H9 (cell line): ENCODE measurements at regions not wholly inside any gene's neighbourhood (a gene's known extent, or its start where the extent isn't known, plus 50 kb on each side); places are given as distances from the start of the nearest gene placed in this dataset.

Experiments used
- DNase-seq: peaks from one replicate; pipeline ENCODE4 v3.0.0-alpha.2; 2017
- H2AFZ ChIP-seq: one replicate; pipeline ENCODE4 v1.6.1; 2013; ENCODE audit warnings: mild to moderate bottlenecking, low read length, control low read depth, moderate library complexity
- H2AK5ac ChIP-seq: 2 replicates; pipeline ENCODE4 v1.6.1; 2013; ENCODE audit warnings: low read length, control low read depth, mixed read lengths; ENCODE audit not compliant: insufficient read length
- H2BK120ac ChIP-seq: one replicate; pipeline ENCODE4 v1.6.1; 2013; ENCODE audit warnings: low read depth, mild to moderate bottlenecking, low read length, control low read depth, inconsistent platforms; ENCODE audit not compliant: poor library complexity, severe bottlenecking
- H2BK12ac ChIP-seq: 2 replicates; pipeline ENCODE4 v1.6.1; 2013; ENCODE audit warnings: low read length, control low read depth, mixed read lengths, low read depth; ENCODE audit not compliant: insufficient read length
- H2BK15ac ChIP-seq: 2 replicates; pipeline ENCODE4 v1.6.1; 2013; ENCODE audit warnings: low read depth, low read length, control low read depth
- H2BK20ac ChIP-seq: one replicate; pipeline ENCODE4 v1.6.1; 2013; ENCODE audit warnings: low read depth, mild to moderate bottlenecking, low read length, control low read depth, inconsistent platforms; ENCODE audit not compliant: poor library complexity, severe bottlenecking
- H2BK5ac ChIP-seq: 2 replicates; pipeline ENCODE4 v1.6.1; 2013; ENCODE audit warnings: low read length, control low read depth, mixed read lengths; ENCODE audit not compliant: insufficient read length
- H3K14ac ChIP-seq: 2 replicates; pipeline ENCODE4 v1.6.1; 2013; ENCODE audit warnings: low read length, control low read depth; ENCODE audit not compliant: insufficient read depth
- H3K18ac ChIP-seq: 2 replicates; pipeline ENCODE4 v1.6.1; 2013; ENCODE audit warnings: low read depth, mild to moderate bottlenecking, mixed read lengths, low read length, control low read depth; ENCODE audit not compliant: insufficient read length
- H3K23ac ChIP-seq: 2 replicates; pipeline ENCODE4 v1.6.1; 2013; ENCODE audit warnings: low read length, control low read depth, mixed read lengths, low read depth; ENCODE audit not compliant: insufficient read length
- H3K23me2 ChIP-seq: 2 replicates; pipeline ENCODE4 v1.6.1; 2013; ENCODE audit warnings: low read depth, mild to moderate bottlenecking, mixed read lengths, low read length, control low read depth; ENCODE audit not compliant: insufficient read length, poor library complexity, severe bottlenecking
- H3K27ac ChIP-seq: 2 replicates; pipeline ENCODE4 v1.5.1; 2013; ENCODE audit warnings: low read length, control low read depth, mixed read lengths, low read depth; ENCODE audit not compliant: insufficient read length
- H3K27me3 ChIP-seq: 2 replicates; pipeline ENCODE4 v1.6.1; 2013; ENCODE audit warnings: low read length, control low read depth, inconsistent platforms; ENCODE audit not compliant: insufficient read depth
- H3K4ac ChIP-seq: 2 replicates; pipeline ENCODE4 v1.6.1; 2013; ENCODE audit warnings: low read depth, mild to moderate bottlenecking, control low read depth, inconsistent platforms, low read length, moderate library complexity
- H3K4me1 ChIP-seq: 2 replicates; pipeline ENCODE4 v1.6.1; 2013; ENCODE audit warnings: low read length, control low read depth, inconsistent platforms; ENCODE audit not compliant: insufficient read depth
- H3K4me2 ChIP-seq: 2 replicates; pipeline ENCODE4 v1.6.1; 2013; ENCODE audit warnings: low read length, control low read depth, mixed read lengths; ENCODE audit not compliant: insufficient read length, insufficient read depth
- H3K56ac ChIP-seq: 2 replicates; pipeline ENCODE4 v1.6.1; 2013; ENCODE audit warnings: low read depth, mild to moderate bottlenecking, mixed read lengths, low read length, control low read depth; ENCODE audit not compliant: insufficient read length
- H3K79me1 ChIP-seq: 2 replicates; pipeline ENCODE4 v1.6.1; 2013; ENCODE audit warnings: low read depth, mild to moderate bottlenecking, moderate library complexity, low read length, control low read depth, inconsistent platforms; ENCODE audit not compliant: insufficient read depth, poor library complexity, severe bottlenecking
- H3K79me2 ChIP-seq: 2 replicates; pipeline ENCODE4 v1.6.1; 2013; ENCODE audit warnings: low read length, control low read depth, inconsistent platforms; ENCODE audit not compliant: insufficient read depth
- H3K9ac ChIP-seq: 2 replicates; pipeline ENCODE4 v1.6.1; 2013; ENCODE audit warnings: low read length, control low read depth, mixed read lengths; ENCODE audit not compliant: insufficient read length; ENCODE audit errors: extremely low read depth
- H3K9me3 ChIP-seq: one replicate; pipeline ENCODE4 v1.6.1; 2013; ENCODE audit warnings: low read depth, low read length, inconsistent platforms; ENCODE audit not compliant: control insufficient read depth
- H3T11ph ChIP-seq: one replicate; pipeline ENCODE4 v1.6.1; 2013; ENCODE audit warnings: mild to moderate bottlenecking, low read length, control low read depth, inconsistent platforms
- H4K20me1 ChIP-seq: one replicate; pipeline ENCODE4 v1.6.1; 2013; ENCODE audit not compliant: control insufficient read depth, insufficient read length, insufficient read depth
- H4K5ac ChIP-seq: 2 replicates; pipeline ENCODE4 v1.6.1; 2013; ENCODE audit warnings: low read depth, mild to moderate bottlenecking, mixed read lengths, low read length, control low read depth; ENCODE audit not compliant: insufficient read length
- H4K8ac ChIP-seq: replicated peaks from 2 replicates; pipeline ENCODE4 v1.6.1; 2013; ENCODE audit warnings: low read length, control low read depth, mixed read lengths, low read depth; ENCODE audit not compliant: insufficient read length
- H4K91ac ChIP-seq: 2 replicates; pipeline ENCODE4 v1.6.1; 2013; ENCODE audit warnings: low read depth, mild to moderate bottlenecking, moderate library complexity, mixed read lengths, low read length, control low read depth; ENCODE audit not compliant: insufficient read length
- H3K27ac Mint-ChIP-seq, 3 experiments: 2 replicates in 2 of 3; 3 replicates in 1 of 3; pipeline ENCODE4 v1.8.0; 2020 to 2021; ENCODE audit warnings: mixed read lengths in 3 of 3, mild to moderate bottlenecking in 1 of 3, moderate library complexity in 1 of 3
- H3K27me3 Mint-ChIP-seq: 2 replicates; pipeline ENCODE4 v1.8.0; 2021; ENCODE audit warnings: low read depth, mild to moderate bottlenecking, moderate library complexity, mixed read lengths
- H3K36me3 Mint-ChIP-seq, 3 experiments: 2 replicates in 2 of 3; 3 replicates in 1 of 3; pipeline ENCODE4 v1.8.0; 2020 to 2021; ENCODE audit warnings: low read depth in 3 of 3, mixed read lengths in 3 of 3; ENCODE audit not compliant: insufficient read depth in 1 of 3
- H3K4me1 Mint-ChIP-seq, 2 experiments: 2 replicates each; pipeline ENCODE4 v1.8.0; 2020; ENCODE audit warnings: mixed read lengths in 2 of 2
- H3K4me3 Mint-ChIP-seq, 2 experiments: 2 replicates in 1 of 2; 3 replicates in 1 of 2; pipeline ENCODE4 v1.8.0; 2020 to 2021; ENCODE audit warnings: mild to moderate bottlenecking in 2 of 2, mixed read lengths in 2 of 2, moderate library complexity in 1 of 2
- H3K9me3 Mint-ChIP-seq, 2 experiments: 2 replicates in 1 of 2; 3 replicates in 1 of 2; pipeline ENCODE4 v1.8.0; 2020; ENCODE audit warnings: mild to moderate bottlenecking in 2 of 2, mixed read lengths in 2 of 2, moderate library complexity in 1 of 2
- CTCF ChIP-seq: fragments of 200-600 bp; sonication (generic); conservative IDR thresholded peaks from 3 replicates; pipeline ENCODE4 v1.8.0; 2021; ENCODE audit warnings: antibody characterized with exemption, mild to moderate bottlenecking
- WGBS: extraction: QIAGEN DNeasy Blood & Tissue Kit; methylation state at CpG from one replicate; pipeline ENCODE4 v1.1.7; 2013; ENCODE audit warnings: missing lambda C conversion rate, low lambda C conversion rate, mixed read lengths; ENCODE audit not compliant: insufficient read length; ENCODE audit errors: extremely low coverage; 5-methylcytosine and 5-hydroxymethylcytosine counted together

- H2BK120ac ChIP-seq, result no peak overlapping the region
- no CpG with 5 or more reads among the region's 2 CpGs for WGBS
Measured at GRCh38 chr16:54690710-54691109, 240.0 kb upstream of the IRX5 start.

More at GRCh38 chr16:54690710-54691109, 240.0 kb upstream of the IRX5 start:
- no peak overlapping the region for H3K18ac ChIP-seq
- H3K27me3 Mint-ChIP-seq, result peaks cover 4% of the 10 kb centered on the region
- H3K79me1 ChIP-seq, result no peaks in the 10 kb centered on the region
- no peaks in the 10 kb centered on the region for H3K23me2 ChIP-seq
- H3K4me2 ChIP-seq, result no peak overlapping the region
- no peak overlapping the region for H3K4ac ChIP-seq
- H4K5ac ChIP-seq, result no peak overlapping the region
- H2AK5ac ChIP-seq, result no peak overlapping the region
- DNase-seq, result no peak
- H3K27ac ChIP-seq, result no peak overlapping the region
- H4K91ac ChIP-seq, result no peak overlapping the region
- H3K56ac ChIP-seq, result no peak overlapping the region
- H3T11ph ChIP-seq, result no peak overlapping the region
- H2AFZ ChIP-seq, result no peak overlapping the region
- TF ChIP-seq CTCF, result no peak
- no peak overlapping the region for H3K9ac ChIP-seq
- 0 out of 7 replicates have a peak, but pooled peaks cover 0 to 4% (median 0%) of the 10 kb centered on the region in 3 experiments for H3K36me3 Mint-ChIP-seq
- H3K4me1 Mint-ChIP-seq, result peaks cover 26 to 28% of the 10 kb centered on the region in 2 experiments
- no peak overlapping the region for H3K23ac ChIP-seq
- H4K8ac ChIP-seq, result no peak overlapping the region
- H2BK20ac ChIP-seq, result no peak overlapping the region
- no peak overlapping the region for H3K14ac ChIP-seq
- no peaks in the 10 kb centered on the region for H4K20me1 ChIP-seq
- H3K9me3 Mint-ChIP-seq, result peaks cover 0 to 2% of the 10 kb centered on the region in 2 experiments; a peak in 2 of 5 replicates
- H2BK12ac ChIP-seq, result no peak overlapping the region
- no peak overlapping the region for H2BK15ac ChIP-seq
- no peak overlapping the region; a peak in 1 of 7 replicates for H3K27ac Mint-ChIP-seq
- no peaks in the 10 kb centered on the region for H3K27me3 ChIP-seq
- H3K4me1 ChIP-seq, result peaks cover 3% of the 10 kb centered on the region; the same call in 1 of the 2 replicates
- no peaks in the 10 kb centered on the region for H3K9me3 ChIP-seq
- H3K4me3 Mint-ChIP-seq, result no peak overlapping the region
- no peak overlapping the region for H2BK5ac ChIP-seq
- no peaks in the 10 kb centered on the region for H3K79me2 ChIP-seq
